ENCODE measurements at regions not wholly inside any gene's neighbourhood (a gene's known extent, or its start where the extent isn't known, plus 50 kb on each side); places are given as distances from the start of the nearest gene placed in this dataset.
"Not testable (repeated sequence)": the region's sequence is repeated elsewhere in the genome, so short reads cannot be mapped to it uniquely, and the experiment has no call there.

DNA sequence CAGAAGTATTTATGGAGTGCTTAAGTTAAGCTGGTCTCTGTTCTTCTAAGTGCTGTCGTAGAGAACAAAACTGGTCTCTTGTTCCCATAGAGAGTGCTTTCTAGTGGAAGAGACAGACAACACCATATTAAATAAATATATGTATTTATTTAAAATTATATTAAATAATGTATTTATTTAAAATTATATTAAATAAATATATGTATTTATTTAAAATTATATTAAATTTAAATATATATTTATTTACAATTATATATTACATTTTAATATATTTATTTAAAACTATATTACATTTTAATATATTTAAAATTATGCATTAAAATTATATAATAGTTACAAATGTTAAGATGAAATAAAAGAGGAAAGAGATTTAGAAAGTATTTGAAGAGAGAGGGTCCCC, 175.5 kb upstream of the OLFM3 start:
- TF ChIP-seq, protein P1, sequence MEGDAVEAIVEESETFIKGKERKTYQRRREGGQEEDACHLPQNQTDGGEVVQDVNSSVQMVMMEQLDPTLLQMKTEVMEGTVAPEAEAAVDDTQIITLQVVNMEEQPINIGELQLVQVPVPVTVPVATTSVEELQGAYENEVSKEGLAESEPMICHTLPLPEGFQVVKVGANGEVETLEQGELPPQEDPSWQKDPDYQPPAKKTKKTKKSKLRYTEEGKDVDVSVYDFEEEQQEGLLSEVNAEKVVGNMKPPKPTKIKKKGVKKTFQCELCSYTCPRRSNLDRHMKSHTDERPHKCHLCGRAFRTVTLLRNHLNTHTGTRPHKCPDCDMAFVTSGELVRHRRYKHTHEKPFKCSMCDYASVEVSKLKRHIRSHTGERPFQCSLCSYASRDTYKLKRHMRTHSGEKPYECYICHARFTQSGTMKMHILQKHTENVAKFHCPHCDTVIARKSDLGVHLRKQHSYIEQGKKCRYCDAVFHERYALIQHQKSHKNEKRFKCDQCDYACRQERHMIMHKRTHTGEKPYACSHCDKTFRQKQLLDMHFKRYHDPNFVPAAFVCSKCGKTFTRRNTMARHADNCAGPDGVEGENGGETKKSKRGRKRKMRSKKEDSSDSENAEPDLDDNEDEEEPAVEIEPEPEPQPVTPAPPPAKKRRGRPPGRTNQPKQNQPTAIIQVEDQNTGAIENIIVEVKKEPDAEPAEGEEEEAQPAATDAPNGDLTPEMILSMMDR (IDR thresholded peaks at IDR 0.05; ENCODE audit: insufficient read depth, low read length, severe bottlenecking) = no peak
- DNase-seq (ENCODE audit: low read depth) = no peak
- Histone ChIP-seq H3K36me3 (ENCODE audit: control insufficient read depth, insufficient read depth, low read length) (no peaks in the 10 kb centered on the region), H3K27me3 (ENCODE audit: control insufficient read depth, insufficient read depth, low read length) (no peaks in the 10 kb centered on the region), H3K4me3 (ENCODE audit: low read depth, low read length) (no peak overlapping the region)
- no peak for FAIRE-seq

GRCh38 chr1:102163799-102164198, 167.1 kb upstream of the OLFM3 start:
- TF ChIP-seq, protein P1 (IDR thresholded peaks at IDR 0.05; ENCODE audit: insufficient read depth, low read length, severe bottlenecking) = no peak
- FAIRE-seq (no peak), DNase-seq (ENCODE audit: low read depth) (no peak)
- Histone ChIP-seq H3K27me3 (ENCODE audit: control insufficient read depth, insufficient read depth, low read length) (no peaks in the 10 kb centered on the region), H3K36me3 (ENCODE audit: control insufficient read depth, insufficient read depth, low read length) (no peaks in the 10 kb centered on the region), H3K4me3 (ENCODE audit: low read depth, low read length) (no peak overlapping the region)

DNA sequence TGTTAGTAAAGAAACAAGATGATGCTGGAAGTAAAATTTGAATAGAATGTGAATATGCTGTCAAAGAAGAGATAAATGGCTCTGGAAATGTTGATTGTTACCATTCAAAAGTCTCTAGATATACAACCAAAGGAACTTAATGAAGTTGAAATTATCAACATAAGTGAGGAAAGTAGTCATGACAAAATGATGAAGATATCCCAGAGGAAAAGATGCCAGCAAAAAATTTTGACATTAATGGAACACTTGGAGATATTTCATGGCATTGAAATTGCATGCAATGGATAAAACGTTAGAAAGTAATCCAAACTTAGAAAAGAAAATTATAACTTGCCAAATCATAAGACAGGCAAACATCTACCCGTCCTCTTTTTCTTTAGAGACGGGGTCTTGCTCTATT, 154.5 kb upstream of the OLFM3 start:
- no peak for DNase-seq (ENCODE audit: low read depth)
- no peak overlapping the region for H3K4me3 ChIP-seq (ENCODE audit: low read depth, low read length)
- H3K36me3 ChIP-seq (ENCODE audit: control insufficient read depth, insufficient read depth, low read length) = no peaks in the 10 kb centered on the region
- FAIRE-seq = no peak
- TF ChIP-seq, protein P1 (IDR thresholded peaks at IDR 0.05; ENCODE audit: insufficient read depth, low read length, severe bottlenecking) = no peak
- H3K27me3 ChIP-seq (ENCODE audit: control insufficient read depth, insufficient read depth, low read length) = no peaks in the 10 kb centered on the region

DNA sequence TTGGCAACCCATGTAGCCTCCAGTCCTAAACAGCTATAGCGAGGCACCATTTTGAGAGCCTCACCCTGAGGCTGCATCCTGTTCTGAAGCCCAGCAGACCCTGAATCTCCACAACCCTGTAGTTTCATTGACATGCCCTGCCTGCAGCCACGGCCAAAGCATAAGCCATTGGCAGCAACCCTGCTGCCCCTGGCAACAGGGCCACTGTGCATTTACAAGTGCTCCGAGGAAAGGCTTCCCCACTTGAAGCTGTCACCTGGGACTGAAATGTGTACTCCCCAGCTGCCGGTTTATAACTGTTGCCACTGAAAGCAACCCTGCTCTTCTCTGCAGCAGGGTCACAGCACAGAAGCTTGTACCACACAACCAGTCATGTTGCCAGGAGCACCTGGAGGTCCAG, 124.2 kb upstream of the OLFM3 start:
- TF ChIP-seq, protein P1 (IDR thresholded peaks at IDR 0.05; ENCODE audit: insufficient read depth, low read length, severe bottlenecking) = no peak
- H3K4me3 ChIP-seq (ENCODE audit: low read depth, low read length) = no peak overlapping the region
- H3K27me3 ChIP-seq (ENCODE audit: control insufficient read depth, insufficient read depth, low read length) = no peaks in the 10 kb centered on the region
- no peak for FAIRE-seq
- H3K36me3 ChIP-seq (ENCODE audit: control insufficient read depth, insufficient read depth, low read length) = no peaks in the 10 kb centered on the region
- DNase-seq (ENCODE audit: low read depth) = no peak

GRCh38 chr1:102118150-102118549, 121.4 kb upstream of the OLFM3 start:
- no peak for FAIRE-seq
- no peak for DNase-seq (ENCODE audit: low read depth)
- H3K27me3 ChIP-seq (ENCODE audit: control insufficient read depth, insufficient read depth, low read length) = no peaks in the 10 kb centered on the region
- H3K36me3 ChIP-seq (ENCODE audit: control insufficient read depth, insufficient read depth, low read length) = no peaks in the 10 kb centered on the region
- H3K4me3 ChIP-seq (ENCODE audit: low read depth, low read length) = no peak overlapping the region
- TF ChIP-seq, protein P1 (IDR thresholded peaks at IDR 0.05; ENCODE audit: insufficient read depth, low read length, severe bottlenecking) = no peak

GRCh38 chr1:102110586-102110985, 113.9 kb upstream of the OLFM3 start:
- FAIRE-seq = no peak
- no peak for DNase-seq (ENCODE audit: low read depth)
- H3K36me3 ChIP-seq (ENCODE audit: control insufficient read depth, insufficient read depth, low read length) = no peaks in the 10 kb centered on the region
- H3K27me3 ChIP-seq (ENCODE audit: control insufficient read depth, insufficient read depth, low read length) = no peaks in the 10 kb centered on the region
- no peak overlapping the region for H3K4me3 ChIP-seq (ENCODE audit: low read depth, low read length)
- TF ChIP-seq, protein P1 (IDR thresholded peaks at IDR 0.05; ENCODE audit: insufficient read depth, low read length, severe bottlenecking) = no peak

DNA sequence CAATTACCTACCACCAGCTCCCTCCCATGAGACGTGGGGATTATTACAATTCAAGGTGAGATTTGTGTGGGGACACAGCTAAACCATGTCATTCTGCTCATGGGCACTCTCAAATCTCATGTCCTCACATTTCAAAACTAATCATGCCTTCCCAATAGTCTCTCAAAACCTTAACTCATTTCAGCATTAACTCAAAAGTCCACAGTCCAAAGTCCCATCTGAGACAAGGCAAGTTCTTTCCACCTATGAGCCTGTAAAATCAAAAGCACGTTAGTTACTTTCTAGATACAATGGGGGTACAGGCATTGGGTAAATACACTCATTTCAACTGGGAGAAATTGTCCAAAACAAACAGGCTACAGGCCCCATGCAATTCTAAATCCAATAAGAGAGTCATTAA, 112.8 kb upstream of the OLFM3 start:
- H3K4me3 ChIP-seq (ENCODE audit: low read depth, low read length); H3K27me3 ChIP-seq (ENCODE audit: control insufficient read depth, insufficient read depth, low read length); FAIRE-seq; DNase-seq (ENCODE audit: low read depth); H3K36me3 ChIP-seq (ENCODE audit: control insufficient read depth, insufficient read depth, low read length): not testable (repeated sequence)
